GM21515 (cell line): ENCODE measurements at regions not wholly inside any gene's neighbourhood (a gene's known extent, or its start where the extent isn't known, plus 50 kb on each side); places are given as distances from the start of the nearest gene placed in this dataset.

Experiments
- ATAC-seq: cut with Tn5 transposase; IDR thresholded peaks from one replicate; pipeline ENCODE4 v1.9.1; 2021; ENCODE audit not compliant: unreplicated experiment

DNA sequence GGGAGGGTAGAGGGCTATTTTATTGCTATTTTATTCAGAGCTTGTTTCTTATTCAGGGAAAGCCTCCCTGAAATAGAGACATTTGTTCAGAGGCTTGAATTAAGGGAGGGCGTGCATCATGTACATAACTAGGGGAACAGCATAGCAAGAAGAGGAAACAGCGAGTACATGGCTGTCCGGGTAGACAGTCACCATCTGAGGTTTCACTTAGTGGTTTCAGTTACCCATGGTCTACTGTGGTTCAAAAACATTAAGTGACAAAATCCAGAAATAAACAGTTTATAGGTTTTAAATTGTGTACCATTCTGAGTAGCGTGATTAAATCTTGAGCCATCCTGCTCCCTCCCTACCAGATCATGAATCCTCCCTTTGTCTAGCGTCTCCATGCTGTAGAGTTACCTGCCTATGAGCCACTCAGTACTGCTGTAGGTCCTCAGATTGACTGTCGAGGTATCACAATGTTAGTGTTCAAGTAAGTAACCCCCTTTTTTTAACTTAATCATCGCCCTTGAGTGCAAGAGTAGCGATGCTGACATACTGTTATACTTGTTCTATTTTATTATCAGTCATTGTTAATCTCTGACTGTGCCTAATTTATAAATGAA is 791.5 kb downstream of the TFAP2A start:
- no peak for ATAC-seq

- no peak for ATAC-seq
Measured at GRCh38 chr6:9621276-9621675, 793.6 kb downstream of the TFAP2A start.

DNA sequence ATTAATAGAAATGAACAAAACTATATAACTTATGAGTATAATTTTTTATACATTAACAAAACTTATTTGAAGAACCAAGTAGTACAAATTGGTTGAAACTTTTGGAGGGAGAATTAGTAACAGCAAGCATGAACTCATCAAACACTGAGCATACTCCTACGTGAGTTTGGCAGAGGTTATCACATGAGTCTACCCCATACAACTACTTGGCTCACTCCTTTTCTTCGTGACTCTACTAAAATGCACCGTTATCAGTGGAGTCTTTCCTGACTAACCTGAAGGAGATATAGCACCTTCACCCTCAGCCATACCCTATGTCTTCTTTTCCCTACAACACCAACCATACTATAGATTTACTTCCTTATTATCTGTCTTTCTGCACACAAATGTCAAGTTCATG is 794.2 kb downstream of the TFAP2A start:
- no peak for ATAC-seq

DNA sequence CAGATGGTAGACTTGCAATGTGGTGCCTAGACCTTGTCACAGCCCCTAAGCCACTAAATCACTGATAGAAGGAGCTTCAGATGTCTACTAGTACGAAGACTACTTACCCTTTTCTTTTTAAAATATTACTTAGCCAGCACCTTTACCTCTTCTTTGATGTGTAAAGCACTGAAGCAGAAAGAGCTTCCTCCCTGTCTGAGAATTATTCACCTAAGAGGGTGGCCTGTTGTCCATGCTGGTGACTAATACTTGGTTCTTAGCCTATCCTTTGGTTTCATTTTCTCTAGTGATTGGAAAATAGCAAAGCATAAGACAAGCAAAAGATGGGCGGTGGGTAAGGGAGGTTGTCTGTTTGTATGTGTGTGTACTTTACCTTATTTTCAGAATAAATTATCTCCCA is 794.6 kb downstream of the TFAP2A start:
- no peak for ATAC-seq

DNA sequence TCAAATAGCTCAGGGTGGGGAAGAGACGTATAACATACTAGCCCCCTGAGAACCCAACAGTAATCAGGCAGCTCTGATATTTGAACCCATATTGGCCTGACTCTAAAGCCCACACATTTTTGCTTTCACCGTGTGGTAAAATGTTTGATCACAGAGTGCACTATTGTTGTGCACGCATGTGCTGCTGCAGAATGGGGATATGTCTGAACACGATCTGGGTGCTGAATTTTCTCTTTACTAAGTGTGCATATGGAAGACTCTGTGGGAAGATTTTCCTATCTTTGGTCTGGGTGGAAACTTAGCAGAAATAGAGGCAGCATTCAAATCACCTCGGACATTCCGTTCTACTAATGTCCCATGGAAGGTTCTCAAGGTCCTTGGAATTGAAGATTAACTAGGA is 800.1 kb downstream of the TFAP2A start:
- no peak for ATAC-seq

DNA sequence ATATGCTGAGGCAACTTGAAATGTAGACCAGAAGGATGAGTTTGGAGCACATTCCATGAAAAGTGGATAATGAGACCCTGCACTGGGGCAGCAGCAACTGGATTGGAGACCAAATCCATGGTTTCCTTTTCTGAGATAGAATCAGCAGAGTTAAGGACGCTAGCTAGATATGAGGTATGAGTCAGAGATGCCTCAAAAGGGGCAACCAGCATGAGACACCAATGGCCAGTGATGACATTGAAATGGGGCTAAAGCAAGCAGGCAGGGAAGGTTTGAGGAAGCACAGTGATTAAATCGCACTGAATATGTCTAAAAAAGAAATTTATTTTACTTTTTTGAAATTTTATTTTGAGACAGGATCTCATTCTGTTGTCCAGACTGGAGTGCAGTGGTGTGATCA is 802.4 kb downstream of the TFAP2A start:
- ATAC-seq = no peak

DNA sequence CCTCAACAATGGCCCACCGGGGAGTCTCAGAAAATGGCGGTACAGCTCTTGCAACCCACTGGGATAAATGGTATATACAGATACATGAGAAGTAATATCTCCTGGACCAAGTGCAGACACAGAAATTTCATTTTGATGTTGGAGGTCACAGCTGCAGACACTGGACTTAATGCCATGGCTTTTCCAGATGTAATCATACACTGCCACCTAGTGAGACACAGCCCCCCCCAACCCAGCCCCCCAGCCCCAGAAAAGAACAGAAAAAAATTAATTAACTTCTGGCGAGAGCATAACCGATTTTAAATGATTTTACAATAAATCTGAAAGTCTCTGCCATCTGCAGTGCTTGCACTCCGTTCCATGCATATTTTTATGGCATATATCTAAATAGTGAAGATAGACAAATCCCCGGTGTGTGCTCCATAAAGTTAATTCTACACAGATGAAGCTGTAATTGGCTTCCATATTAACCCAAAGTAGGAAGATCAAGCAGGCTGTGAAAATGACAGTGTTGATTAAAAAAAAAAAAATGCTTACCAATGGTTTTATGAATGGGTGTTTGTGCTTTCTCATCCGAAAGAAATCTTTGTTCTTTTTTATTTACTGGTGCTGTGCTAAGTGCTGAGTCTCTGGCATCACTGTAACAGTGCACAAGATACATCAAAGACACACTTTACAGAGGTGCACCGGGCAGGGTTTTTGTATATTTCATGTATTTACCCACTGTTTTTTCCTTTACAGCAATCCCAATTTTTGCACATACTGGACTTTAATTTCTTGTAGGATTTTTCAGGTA is 804.1 kb downstream of the TFAP2A start:
- ATAC-seq = no peak

DNA sequence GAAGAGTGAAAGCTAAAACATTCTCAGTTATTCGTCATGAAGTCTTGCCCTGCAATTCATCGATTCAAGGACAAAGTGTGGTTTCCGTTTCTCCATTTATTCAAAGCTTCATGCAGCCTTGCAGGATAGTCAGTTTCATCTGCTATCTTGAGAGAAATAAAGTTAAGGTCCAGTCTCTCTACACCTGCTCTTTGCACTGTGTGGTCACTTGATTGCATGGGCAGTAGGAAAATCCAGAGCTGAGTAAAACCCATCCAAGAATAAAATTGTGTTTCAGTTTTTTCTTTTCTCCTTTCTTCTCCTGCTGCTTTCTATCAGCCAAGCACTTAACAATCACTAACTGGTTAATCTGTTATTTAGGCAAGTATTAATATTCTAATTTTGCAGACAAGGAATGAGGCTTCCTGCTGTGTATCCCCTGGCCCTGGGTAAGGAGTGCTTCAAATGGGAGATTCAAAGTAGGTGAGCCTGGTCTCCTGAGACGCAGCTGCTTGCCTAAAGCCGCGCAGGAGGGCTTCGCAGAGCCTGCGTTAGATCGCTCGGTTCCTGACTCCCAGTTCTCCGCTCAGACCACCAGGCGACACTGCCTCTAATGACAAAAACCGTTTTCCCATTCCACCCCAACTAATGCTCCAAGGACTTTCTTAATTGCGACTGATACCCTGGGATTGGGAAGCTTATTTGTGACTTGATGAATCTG is 808.3 kb downstream of the TFAP2A start:
- no peak for ATAC-seq

GRCh38 chr6:9594746-9595145 is 820.1 kb downstream of the TFAP2A start:
- ATAC-seq = no peak

GRCh38 chr6:9593554-9593953 is 821.3 kb downstream of the TFAP2A start:
- ATAC-seq = no peak

GRCh38 chr6:9583753-9584352 is 831.0 kb downstream of the TFAP2A start:
- ATAC-seq = no peak

- no peak for ATAC-seq
Measured at GRCh38 chr6:9581155-9581554, 833.7 kb downstream of the TFAP2A start.

- no peak for ATAC-seq
Measured at GRCh38 chr6:9576521-9576920, 838.4 kb downstream of the TFAP2A start.

DNA sequence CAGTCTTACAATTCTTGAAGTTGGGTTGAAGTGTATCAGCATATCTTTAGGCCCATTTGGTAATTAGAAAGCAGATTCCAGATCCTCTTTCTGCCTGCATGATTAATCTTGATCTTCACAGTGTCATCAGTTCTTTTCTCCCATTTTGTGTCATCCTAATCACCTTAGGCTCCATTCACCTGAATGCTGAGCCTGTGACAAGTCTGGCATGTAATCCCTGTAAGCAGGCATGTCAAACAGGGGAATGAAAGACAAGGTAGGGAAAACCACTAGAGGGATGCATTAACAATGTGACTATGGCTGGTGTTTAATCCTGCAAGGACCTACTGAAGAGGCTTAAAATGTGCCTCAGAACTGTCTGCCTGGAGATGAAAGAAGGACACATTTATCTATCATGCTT is 848.8 kb downstream of the TFAP2A start:
- ATAC-seq = no peak

DNA sequence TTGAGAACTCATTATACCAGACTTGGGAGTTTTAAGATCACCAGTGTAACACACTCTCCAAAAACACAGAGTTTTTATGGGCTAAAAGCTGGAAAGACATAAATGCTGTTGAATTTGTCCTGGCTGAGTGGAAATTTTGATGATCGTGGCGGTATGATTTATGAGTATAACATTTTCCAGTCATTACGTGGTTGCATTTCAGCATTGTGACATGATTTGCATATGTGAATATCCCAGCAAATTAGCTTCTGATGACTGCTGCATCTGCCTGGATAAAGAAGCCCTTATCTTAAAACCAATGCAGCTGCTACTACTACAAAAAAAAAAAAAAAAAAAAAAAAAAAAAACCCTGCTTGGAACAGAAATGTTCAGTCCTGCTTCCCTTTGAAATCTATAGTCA is 850.9 kb downstream of the TFAP2A start:
- no peak for ATAC-seq

- no peak for ATAC-seq
Measured at GRCh38 chr6:9563568-9563967, 851.3 kb downstream of the TFAP2A start.

- no peak for ATAC-seq
Measured at GRCh38 chr6:9554806-9555205, 860.1 kb downstream of the TFAP2A start.

DNA sequence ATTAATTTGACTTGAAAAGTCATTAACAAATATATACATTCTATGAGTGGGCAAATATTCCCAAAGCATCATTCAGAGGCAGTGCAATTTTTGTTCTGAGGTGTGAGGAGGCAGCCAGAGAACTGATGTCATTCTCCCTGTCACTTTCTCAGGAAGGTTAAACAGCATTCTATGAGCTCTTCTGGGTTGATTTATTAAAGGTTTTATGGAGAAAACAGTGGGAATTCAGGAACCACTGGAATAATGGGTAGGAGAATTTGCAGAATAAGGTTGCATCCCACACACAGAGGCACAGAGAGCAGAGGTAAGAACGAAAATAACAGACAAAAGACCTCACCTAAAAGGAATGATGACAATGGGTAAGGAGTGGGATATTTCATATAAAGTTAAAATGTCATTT is 860.6 kb downstream of the TFAP2A start:
- no peak for ATAC-seq

DNA sequence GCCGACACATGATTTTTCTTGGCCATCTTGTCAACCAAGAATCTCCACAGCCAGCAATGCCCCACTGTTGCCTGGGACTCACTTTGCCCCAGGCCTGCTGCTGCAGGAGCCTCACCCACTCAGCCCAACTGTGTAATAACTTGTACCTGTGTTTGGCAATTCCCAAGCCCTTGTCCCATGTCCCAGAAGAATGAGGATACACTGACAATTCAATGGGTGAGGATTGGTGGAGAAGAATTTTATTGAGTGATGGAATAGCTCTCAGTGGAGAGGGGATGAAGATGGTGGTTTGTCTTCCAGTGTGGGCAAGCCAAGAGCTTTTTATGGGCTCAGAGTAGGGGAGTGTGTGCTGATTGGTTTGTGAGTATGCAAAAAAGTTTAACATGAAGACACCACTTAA is 861.9 kb downstream of the TFAP2A start:
- ATAC-seq = no peak

DNA sequence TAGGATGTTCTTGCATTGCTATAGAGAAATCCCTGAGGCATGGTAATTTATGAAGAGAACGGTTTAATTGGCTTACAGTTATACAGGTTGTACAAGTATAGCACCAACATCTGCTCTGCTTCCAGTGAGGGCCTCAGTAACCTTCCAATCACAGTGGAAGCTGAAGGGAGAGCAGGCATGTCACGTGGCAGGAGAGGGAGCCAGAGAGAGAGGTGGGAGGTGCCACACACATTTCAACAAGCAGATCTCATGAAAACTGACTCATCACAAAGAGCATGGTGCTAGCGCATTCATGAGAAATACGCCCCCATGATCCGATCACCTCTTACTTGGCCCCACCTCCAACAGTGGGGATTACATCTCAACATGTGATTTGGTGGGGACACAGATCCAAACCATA is 871.2 kb downstream of the TFAP2A start:
- ATAC-seq = no peak

- ATAC-seq = peak; percentile 52
Measured at GRCh38 chr6:9540534-9541126, 874.2 kb downstream of the TFAP2A start.
